Loucy (cell line): ENCODE measurements at regions not wholly inside any gene's neighbourhood (a gene's known extent, or its start where the extent isn't known, plus 50 kb on each side); places are given as distances from the start of the nearest gene placed in this dataset.

Experiments used
- CTCF ChIP-seq: fragments of 200-600 bp; sonication (generic); conservative IDR thresholded peaks from 2 replicates; pipeline ENCODE4 v1.5.1; 2014; ENCODE audit warnings: mild to moderate bottlenecking, antibody characterized with exemption, low read length
- EZH2phosphoT487 ChIP-seq: fragments of 200-600 bp; IDR thresholded peaks from 2 replicates; pipeline ENCODE4 v1.6.1; 2018; ENCODE audit warnings: antibody characterized with exemption, mild to moderate bottlenecking, moderate library complexity, borderline replicate concordance

DNA sequence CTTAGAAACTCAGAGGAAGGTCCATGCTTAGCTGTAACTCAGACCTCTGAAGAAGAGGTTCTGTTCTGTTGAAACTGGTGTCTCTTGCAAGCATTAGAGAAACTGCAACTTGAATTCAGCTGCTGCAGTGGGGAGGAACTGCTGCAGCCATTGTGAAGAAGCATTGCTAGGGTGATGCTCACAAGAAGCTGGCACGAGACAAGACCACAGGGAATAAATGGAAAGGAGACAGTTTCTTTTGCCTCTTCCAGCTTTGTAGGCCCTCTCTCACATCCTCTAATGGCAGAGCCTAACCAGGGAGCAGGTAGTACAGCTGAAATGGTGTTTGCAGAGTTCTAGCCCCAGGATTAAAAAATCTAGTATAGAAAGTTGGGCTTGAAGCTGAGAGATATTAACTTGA lies 148.0 kb upstream of the DMAC1 start:
- no peak for TF ChIP-seq CTCF
- TF ChIP-seq EZH2phosphoT487 = no peak
